GM21619 (cell line): ENCODE measurements at regions not wholly inside any gene's neighbourhood (a gene's known extent, or its start where the extent isn't known, plus 50 kb on each side); places are given as distances from the start of the nearest gene placed in this dataset.

Experiments used
- ATAC-seq: cut with Tn5 transposase; IDR thresholded peaks from one replicate; pipeline ENCODE4 v1.9.1; 2021; ENCODE audit not compliant: unreplicated experiment

DNA sequence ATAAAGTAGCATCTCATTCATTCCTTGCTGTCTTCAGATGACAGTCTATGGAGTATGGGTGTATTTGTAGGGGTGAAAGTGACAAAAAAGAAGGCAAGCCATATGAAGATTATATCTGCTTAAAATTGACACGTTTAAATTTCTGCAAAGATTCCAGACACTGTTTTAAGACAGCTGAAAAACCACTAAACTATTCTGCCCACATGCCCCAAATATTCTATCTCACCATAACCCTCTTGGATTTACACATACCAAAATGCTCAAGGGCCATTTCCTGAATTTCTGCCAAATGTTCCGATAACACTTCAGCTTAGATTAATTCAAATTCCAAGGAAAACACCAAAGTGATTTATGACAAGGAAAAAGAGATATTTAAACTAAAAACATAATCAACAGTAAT, 99.9 kb upstream of the IL6 start:
- ATAC-seq, result no peak

- ATAC-seq, result no peak
Observed at GRCh38 chr7:22625251-22625650, 101.7 kb upstream of the IL6 start.

- ATAC-seq, result no peak
Observed at GRCh38 chr7:22624781-22625180, 102.2 kb upstream of the IL6 start.

DNA sequence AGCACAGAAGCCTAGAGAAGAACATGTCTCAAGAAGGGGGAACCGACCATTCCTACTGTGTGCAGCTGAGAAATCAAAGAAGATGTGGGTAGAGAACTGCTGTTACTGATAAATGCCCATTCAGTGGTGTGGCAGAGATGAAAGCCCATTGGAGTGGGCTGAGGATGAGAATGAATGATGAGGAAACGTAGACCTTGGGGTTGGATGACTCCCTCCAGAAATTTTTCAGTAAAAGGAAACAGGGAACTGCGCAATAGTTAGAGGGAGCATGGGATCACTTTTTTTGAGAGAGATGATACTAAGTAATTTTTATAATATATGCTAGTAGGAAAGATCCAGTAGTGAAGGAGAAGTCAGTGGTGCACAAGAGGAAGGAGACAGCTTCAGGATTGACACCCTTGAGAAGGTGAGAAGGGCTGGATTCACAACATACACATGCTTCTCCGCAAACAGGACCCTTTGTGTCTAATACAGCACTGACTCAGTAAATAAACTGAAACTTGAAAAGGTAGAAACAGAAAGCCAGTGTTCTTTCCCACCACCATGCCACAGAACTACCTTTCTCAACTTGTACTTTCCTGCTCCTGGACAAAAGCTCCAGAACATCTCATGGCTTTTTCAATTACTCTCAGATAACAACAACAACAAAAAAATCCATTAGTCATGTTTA, 104.7 kb upstream of the IL6 start:
- ATAC-seq, result peak; percentile 67

- ATAC-seq, result no peak
Observed at GRCh38 chr7:22618528-22618927, 108.5 kb upstream of the IL6 start.

DNA sequence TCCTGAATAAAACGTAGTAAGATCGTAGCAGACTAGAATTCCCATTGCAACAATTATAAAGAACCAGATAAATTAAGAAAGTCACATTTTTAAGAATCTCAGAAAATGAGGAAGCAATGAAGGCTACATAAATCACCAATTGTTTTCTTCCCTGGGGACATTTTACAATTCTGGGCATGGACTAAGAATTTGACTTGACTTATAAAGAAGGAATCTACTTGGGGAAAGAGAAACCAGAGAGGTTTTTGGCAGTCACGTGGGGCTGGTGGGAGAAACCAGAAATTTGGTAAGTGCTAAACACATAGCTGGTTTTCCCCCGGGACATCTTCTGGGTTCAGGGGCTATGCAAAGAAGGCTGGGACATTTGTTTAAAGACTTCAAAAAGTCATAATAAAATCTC, 109.8 kb upstream of the IL6 start:
- ATAC-seq, result no peak

DNA sequence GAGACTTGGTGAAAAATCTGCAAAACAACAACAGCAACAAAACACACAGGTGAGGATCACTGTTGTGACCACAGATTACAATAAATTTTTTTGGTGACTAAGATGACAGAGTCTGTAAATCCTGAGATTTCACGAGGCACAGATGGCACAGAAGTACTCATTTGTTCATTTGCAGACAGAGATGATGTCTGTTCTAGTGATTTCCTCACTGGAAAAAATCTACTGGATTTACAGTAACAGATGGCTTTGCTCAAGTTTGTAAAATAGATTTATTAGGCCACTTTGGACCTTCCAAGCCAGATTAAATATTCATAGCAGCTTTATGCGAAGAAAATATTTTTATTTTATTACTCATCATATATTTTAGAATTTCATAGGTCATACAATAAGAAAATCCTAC, 113.5 kb upstream of the IL6 start:
- no peak for ATAC-seq

- ATAC-seq, result no peak
Observed at GRCh38 chr7:22612776-22613175, 112.8 kb upstream of the STEAP1B start.

- ATAC-seq, result peak; percentile 51
Observed at GRCh38 chr7:22611758-22612079, 111.7 kb upstream of the STEAP1B start.

GRCh38 chr7:22610951-22611757, 111.2 kb upstream of the STEAP1B start:
- ATAC-seq, result no peak

DNA sequence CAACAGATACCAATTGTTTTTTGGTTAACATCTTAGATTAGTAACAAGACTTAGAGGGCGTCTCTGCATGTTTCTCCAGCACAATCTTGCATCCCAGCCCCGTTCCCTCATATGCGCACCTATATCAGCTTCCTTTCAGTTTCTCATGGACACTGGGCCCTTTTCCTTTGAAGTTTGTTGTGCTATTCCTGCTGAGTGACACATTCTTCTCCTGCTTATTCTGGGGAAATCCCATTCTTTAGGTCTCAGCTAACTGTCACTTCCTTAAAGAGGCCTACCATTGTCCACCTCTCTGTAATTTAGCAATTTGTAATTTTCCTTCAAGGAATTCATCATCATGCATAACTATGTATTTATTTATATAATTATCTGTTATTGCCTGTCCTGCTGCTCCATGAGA, 110.3 kb upstream of the STEAP1B start:
- ATAC-seq, result no peak

DNA sequence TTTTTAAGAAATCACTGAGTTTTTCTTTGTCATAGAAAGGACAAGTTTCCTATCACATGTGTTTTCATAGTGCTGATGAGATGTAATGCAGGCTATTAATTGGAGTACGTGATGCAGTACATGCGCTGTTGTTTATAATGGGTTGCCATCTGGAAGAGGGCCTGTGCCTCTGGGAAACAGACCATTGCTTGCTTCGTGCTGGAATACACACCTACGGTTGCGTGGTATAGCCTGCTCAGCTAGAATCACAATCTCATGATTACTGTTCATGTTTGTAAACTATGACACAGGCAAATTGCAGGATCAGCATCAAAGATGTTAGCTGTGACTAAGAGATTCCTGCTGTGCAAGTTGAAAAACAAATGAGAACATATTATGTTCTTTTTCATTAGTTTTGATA, 107.2 kb upstream of the STEAP1B start:
- no peak for ATAC-seq

DNA sequence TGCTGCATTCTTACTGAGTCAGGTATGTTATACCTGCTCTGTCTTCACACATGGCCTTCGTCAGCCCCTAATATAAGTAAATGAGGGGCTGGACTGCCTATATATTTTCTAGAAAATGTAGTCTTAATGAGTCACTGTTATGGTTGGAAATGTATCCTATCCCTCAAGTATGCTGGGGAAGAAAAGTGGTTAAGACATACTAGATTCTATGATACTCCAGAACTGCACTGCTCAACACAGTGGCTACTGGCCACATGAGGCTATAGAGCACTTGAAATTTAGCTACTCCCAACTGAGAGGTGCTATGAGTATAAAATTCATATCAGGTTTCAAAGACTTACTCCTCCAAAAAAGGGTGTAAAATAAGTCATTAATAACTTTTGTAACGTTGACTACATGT, 104.3 kb upstream of the STEAP1B start:
- no peak for ATAC-seq

DNA sequence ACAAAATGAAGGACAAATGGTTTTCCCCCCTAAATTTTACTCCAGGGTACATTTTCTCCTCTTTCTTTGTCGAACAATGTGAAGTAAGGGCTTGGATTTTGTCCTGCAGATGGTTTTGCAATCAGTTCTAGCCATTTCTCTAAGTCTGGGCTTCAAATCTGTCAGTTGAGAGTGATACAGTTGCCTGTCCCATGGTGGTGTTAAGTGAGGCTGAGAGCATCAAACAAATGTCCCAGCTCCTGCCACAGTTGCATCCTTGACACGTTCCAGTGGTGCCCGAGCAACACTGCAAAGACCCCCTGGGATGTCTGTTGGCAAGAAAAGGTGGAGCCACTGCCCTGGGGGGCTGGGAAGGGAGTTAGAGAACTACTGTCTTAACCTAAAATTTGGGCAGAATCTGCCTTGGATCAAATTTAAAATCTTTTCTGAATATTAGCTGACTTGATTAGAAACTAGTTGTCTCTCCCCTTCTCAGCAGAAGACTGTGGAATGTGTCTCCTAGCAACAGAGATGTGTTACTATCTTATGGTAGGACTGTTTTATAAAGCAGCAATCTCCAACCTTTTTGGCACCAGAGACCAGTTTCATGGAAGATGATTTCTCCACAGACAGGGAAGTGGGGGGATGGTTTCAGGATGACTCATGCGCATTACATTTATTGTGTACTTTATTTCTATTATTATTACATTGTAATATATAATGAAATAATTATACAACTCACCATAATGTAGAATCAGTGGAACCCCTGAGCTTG, 102.0 kb upstream of the STEAP1B start:
- ATAC-seq, result no peak

DNA sequence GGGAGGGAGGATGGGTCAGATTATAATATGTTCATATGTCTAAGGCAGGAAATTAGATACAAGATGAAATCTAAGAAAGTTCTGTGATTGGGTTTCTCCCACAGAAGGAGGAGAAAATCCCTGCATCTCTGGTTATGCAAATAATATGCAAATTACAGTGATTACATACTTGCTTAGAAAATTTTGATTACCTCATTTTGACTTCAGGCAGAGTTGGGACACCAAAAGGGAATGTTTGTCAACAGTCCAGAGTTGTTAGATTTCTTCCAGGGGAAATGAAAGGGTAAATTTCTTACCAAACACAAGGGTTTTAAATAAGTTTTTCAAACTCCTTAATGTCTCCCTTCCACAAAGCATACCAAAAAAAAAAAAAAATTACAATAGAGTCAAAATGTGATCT, 101.4 kb upstream of the STEAP1B start:
- ATAC-seq, result no peak

- ATAC-seq, result no peak
Observed at GRCh38 chr7:22601003-22601402, 101.0 kb upstream of the STEAP1B start.

DNA sequence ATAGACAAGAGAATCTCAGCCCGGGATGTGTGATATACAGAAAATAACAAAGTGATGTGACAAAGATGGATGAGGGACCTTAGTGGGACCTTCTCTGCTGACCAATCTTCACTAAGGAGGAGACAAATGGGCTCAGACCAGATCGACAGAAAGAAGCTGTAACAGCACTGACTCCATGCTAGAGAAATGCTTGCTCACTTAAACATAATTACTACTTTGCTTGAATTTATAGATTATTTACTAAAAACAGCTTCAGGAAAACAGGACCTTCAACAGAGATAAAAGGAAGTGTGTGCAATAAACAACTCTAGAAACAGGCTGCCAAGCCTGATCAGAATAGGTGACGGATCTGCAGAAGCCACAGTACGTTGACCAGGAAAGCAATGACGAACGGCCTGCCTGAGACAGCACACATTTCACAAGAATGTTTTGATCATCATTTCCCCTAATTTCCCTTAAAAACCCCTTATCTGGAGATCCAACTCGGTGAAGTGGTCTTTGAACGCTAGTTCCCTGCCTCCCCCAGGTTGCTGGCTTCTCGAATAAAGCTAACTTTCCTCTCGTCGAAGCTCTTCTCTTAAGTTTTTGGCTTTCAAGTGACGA, 98.4 kb upstream of the STEAP1B start:
- no peak for ATAC-seq

- ATAC-seq, result no peak
Observed at GRCh38 chr7:22597844-22598243, 97.9 kb upstream of the STEAP1B start.

- no peak for ATAC-seq
Observed at GRCh38 chr7:22596763-22597400, 96.9 kb upstream of the STEAP1B start.

DNA sequence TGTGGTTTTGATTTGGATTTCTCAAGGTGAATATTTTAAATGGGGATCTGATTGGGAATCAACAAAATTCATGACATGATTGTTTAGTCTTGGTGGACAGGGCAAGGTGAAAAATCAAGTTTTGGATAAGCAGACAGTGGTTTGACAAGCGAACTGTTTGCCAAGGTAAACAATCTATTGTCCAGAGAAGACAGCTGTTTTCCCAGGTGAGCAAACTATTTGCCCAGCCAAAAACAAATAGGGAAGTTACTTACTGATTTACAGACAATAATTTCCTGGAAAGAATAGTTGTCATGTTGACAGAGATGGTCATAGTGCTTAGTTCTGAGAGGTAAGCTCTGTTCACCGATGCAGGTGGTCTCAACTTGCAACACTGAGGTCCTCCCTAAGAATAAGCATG, 94.0 kb upstream of the STEAP1B start:
- no peak for ATAC-seq

DNA sequence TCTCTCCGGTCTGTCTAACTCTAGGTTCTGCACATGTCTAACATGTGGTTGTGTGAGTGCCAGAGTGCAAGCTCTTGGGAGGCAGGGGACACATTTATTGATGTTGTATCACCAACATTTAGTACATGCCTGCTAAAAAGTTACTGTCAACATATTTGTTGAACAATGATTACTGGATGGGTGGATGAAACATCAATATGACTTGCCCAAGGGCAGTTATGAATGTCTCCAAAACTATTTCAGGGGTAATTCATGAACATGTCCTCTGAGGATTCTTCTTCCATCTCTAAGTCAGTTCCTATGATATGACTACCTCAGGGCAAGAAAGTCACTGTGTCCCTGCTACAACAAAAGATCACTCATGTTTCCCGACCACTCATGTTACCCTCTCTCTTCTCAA, 91.3 kb upstream of the STEAP1B start:
- ATAC-seq, result no peak
